RCC 7860 (cell line): ENCODE measurements at regions not wholly inside any gene's neighbourhood (a gene's known extent, or its start where the extent isn't known, plus 50 kb on each side); places are given as distances from the start of the nearest gene placed in this dataset.

ENCODE experiments used
- DNase-seq: peaks from one replicate; pipeline ENCODE4 v3.0.0-alpha.2; 2015; ENCODE audit warnings: low spot score
- FAIRE-seq: peaks from 2 replicates; lab custom pipeline; 2012; peaks lifted over from hg19 to GRCh38; lab: Jason Lieb, UNC

GRCh38 chr2:125455110-125455509 is 1200.8 kb upstream of the GYPC start:
- DNase-seq = no peak

GRCh38 chr2:125456693-125457363 is 1199.1 kb upstream of the GYPC start:
- DNase-seq (no peak), FAIRE-seq (no peak)

More at GRCh38 chr2:125455110-125455509, 1200.8 kb upstream of the GYPC start:
- no peak for FAIRE-seq

GRCh38 chr2:125471963-125472362 is 1184.0 kb upstream of the GYPC start:
- FAIRE-seq (no peak), DNase-seq (no peak)

- DNase-seq = no peak
- no peak for FAIRE-seq
Measured at GRCh38 chr2:125479143-125479636, 1176.8 kb upstream of the GYPC start.

- DNase-seq (no peak), FAIRE-seq (no peak)
Measured at GRCh38 chr2:125490308-125490707, 1165.7 kb upstream of the GYPC start.

GRCh38 chr2:125491663-125492062 is 1164.3 kb upstream of the GYPC start:
- FAIRE-seq = no peak
- no peak for DNase-seq

- FAIRE-seq (peak; percentile 20), DNase-seq (no peak)
Measured at GRCh38 chr2:125512313-125512712, 1143.6 kb upstream of the GYPC start.

GRCh38 chr2:125516496-125517109 is 1139.4 kb upstream of the GYPC start:
- FAIRE-seq = no peak
- peak; percentile 23 for DNase-seq

- no peak for FAIRE-seq
Measured at GRCh38 chr2:125526093-125526492, 1129.9 kb upstream of the GYPC start.

GRCh38 chr2:125535089-125535488 is 1120.9 kb upstream of the GYPC start:
- FAIRE-seq (no peak), DNase-seq (no peak)

More at GRCh38 chr2:125526093-125526492, 1129.9 kb upstream of the GYPC start:
- no peak for DNase-seq

GRCh38 chr2:125543968-125544514 is 1111.9 kb upstream of the GYPC start:
- DNase-seq (no peak), FAIRE-seq (no peak)

- FAIRE-seq = no peak
- DNase-seq = no peak
Measured at GRCh38 chr2:125553768-125554167, 1102.2 kb upstream of the GYPC start.

- FAIRE-seq (no peak), DNase-seq (no peak)
Measured at GRCh38 chr2:125554956-125555355, 1101.0 kb upstream of the GYPC start.

- FAIRE-seq (no peak), DNase-seq (no peak)
Measured at GRCh38 chr2:125559186-125559585, 1096.8 kb upstream of the GYPC start.

- DNase-seq (no peak), FAIRE-seq (no peak)
Measured at GRCh38 chr2:125560855-125561254, 1095.1 kb upstream of the GYPC start.

- no peak for FAIRE-seq
- DNase-seq = no peak
Measured at GRCh38 chr2:125561302-125561701, 1094.7 kb upstream of the GYPC start.

GRCh38 chr2:125562924-125563323 is 1093.0 kb upstream of the GYPC start:
- FAIRE-seq (no peak), DNase-seq (no peak)

GRCh38 chr2:125564471-125564870 is 1091.5 kb upstream of the GYPC start:
- FAIRE-seq (no peak), DNase-seq (no peak)

GRCh38 chr2:125566422-125566821 is 1089.5 kb upstream of the GYPC start:
- FAIRE-seq = no peak
- no peak for DNase-seq

GRCh38 chr2:125567100-125567499 is 1088.9 kb upstream of the GYPC start:
- FAIRE-seq (no peak), DNase-seq (no peak)

GRCh38 chr2:125572660-125573059 is 1083.3 kb upstream of the GYPC start:
- DNase-seq (no peak), FAIRE-seq (no peak)

GRCh38 chr2:125573432-125573831 is 1082.5 kb upstream of the GYPC start:
- FAIRE-seq (no peak), DNase-seq (no peak)
